Caco-2 (cell line): ENCODE measurements at regions not wholly inside any gene's neighbourhood (a gene's known extent, or its start where the extent isn't known, plus 50 kb on each side); places are given as distances from the start of the nearest gene placed in this dataset.
A peak's percentile ranks its signal among the peaks of the same experiment; 100 is the strongest.

ENCODE experiments used
- BruUV-seq: library from RNA; stranded (reverse); fragments of 400-500 nt; replicated peaks from 2 replicates; lab custom pipeline; 2021; lab: Mats Ljungman, UMichigan
- CTCF ChIA-PET: fragments of 300-600 bp; sonication (Branson Sonifier 250); formaldehyde crosslinking; loops from one replicate; lab custom pipeline; 2022; ENCODE audit warnings: antibody characterized with exemption; lab: Charles Lee
- POLR2A ChIA-PET: fragments of 300-600 bp; sonication (Branson Sonifier 250); formaldehyde crosslinking; loops from one replicate; lab custom pipeline; 2022; ENCODE audit warnings: antibody characterized with exemption; lab: Charles Lee
- DNase-seq, 2 experiments: peaks; one replicate each; pipeline versions ENCODE4 v3.0.0 to v3.0.0-alpha.2; 2020 to 2022
- H3K27me3 ChIP-seq: replicated peaks from 2 replicates; pipeline ENCODE4 v1.6.0; 2011; ENCODE audit warnings: low read length; ENCODE audit not compliant: control insufficient read depth, insufficient read depth
- H3K36me3 ChIP-seq: 2 replicates; pipeline ENCODE4 v1.5.1; 2011; ENCODE audit warnings: low read length; ENCODE audit not compliant: control insufficient read depth, insufficient read depth
- H3K4me1 ChIP-seq: fragments of 250-450 bp; sonication (Bioruptor Pico); 2 replicates; pipeline ENCODE4 v1.5.1; 2020; ENCODE audit warnings: mild to moderate bottlenecking
- H3K4me3 ChIP-seq: 2 replicates; pipeline ENCODE4 v1.5.1; 2011; ENCODE audit warnings: low read depth, mild to moderate bottlenecking, control low read depth, low read length
- H3K9me3 ChIP-seq: fragments of 250-450 bp; sonication (Bioruptor Pico); 2 replicates; pipeline ENCODE4 v1.5.1; 2020; ENCODE audit warnings: mild to moderate bottlenecking, moderate library complexity
- H3K27ac Mint-ChIP-seq: one replicate; pipeline ENCODE4 v1.8.0; 2022; ENCODE audit warnings: mixed read lengths; ENCODE audit not compliant: unreplicated experiment
- H3K27me3 Mint-ChIP-seq: one replicate; pipeline ENCODE4 v1.8.0; 2022; ENCODE audit warnings: mixed read lengths; ENCODE audit not compliant: insufficient read depth, unreplicated experiment
- H3K36me3 Mint-ChIP-seq: one replicate; pipeline ENCODE4 v1.8.0; 2022; ENCODE audit warnings: mild to moderate bottlenecking, mixed read lengths; ENCODE audit not compliant: insufficient read depth, unreplicated experiment
- H3K4me1 Mint-ChIP-seq: one replicate; pipeline ENCODE4 v1.8.0; 2022; ENCODE audit warnings: low read depth, mixed read lengths; ENCODE audit not compliant: unreplicated experiment
- H3K4me3 Mint-ChIP-seq: one replicate; pipeline ENCODE4 v1.8.0; 2022; ENCODE audit warnings: mild to moderate bottlenecking, moderate library complexity, mixed read lengths; ENCODE audit not compliant: unreplicated experiment
- H3K9me3 Mint-ChIP-seq: one replicate; pipeline ENCODE4 v1.8.0; 2022; ENCODE audit warnings: mixed read lengths; ENCODE audit not compliant: unreplicated experiment
- intact Hi-C: fragments of 100-400 bp; cut with micrococcal nuclease; formaldehyde crosslinking; loops from one replicate; pipeline ENCODE4 v1.10.0; 2022; ENCODE audit not compliant: unreplicated experiment
- TF ChIP-seq, protein P1 (sequence below), 2 experiments: fragments of 200-600 bp in 1 of 2; IDR thresholded peaks; 1 replicate in 1 of 2; 2 replicates in 1 of 2; pipeline versions ENCODE4 v1.5.1 to v1.8.0; 2011 to 2022; ENCODE audit warnings: antibody characterized with exemption in 1 of 2, control low read depth in 1 of 2, inconsistent platforms in 1 of 2, low read depth in 1 of 2, low read length in 1 of 2, mild to moderate bottlenecking in 1 of 2, moderate library complexity in 1 of 2; ENCODE audit not compliant: insufficient read depth in 1 of 2, severe bottlenecking in 1 of 2, unreplicated experiment in 1 of 2

- Mint-ChIP-seq H3K4me1 (peaks cover 6% of the 10 kb centered on the region), H3K4me3 (no peak overlapping the region), H3K27me3 (no peaks in the 10 kb centered on the region), H3K27ac (no peak overlapping the region), H3K9me3 (no peaks in the 10 kb centered on the region), H3K36me3 (peaks cover 28% of the 10 kb centered on the region)
- CTCF ChIA-PET = interaction anchor here (0.6 kb wide), 1 partner anchor 110 kb away, joined by 3 read pairs; no protein-coding TSS in a partner anchor
- Histone ChIP-seq H3K9me3 (no peaks in the 10 kb centered on the region), H3K4me3 (no peak overlapping the region), H3K36me3 (no peaks in the 10 kb centered on the region), H3K4me1 (peaks cover 5% of the 10 kb centered on the region; the same call in 1 of the 2 replicates), H3K27me3 (no peaks in the 10 kb centered on the region)
- no TSS peak for BruUV-seq
- POLR2A ChIA-PET = no interaction called here
- DNase-seq = no peak
- TF ChIP-seq, protein P1, sequence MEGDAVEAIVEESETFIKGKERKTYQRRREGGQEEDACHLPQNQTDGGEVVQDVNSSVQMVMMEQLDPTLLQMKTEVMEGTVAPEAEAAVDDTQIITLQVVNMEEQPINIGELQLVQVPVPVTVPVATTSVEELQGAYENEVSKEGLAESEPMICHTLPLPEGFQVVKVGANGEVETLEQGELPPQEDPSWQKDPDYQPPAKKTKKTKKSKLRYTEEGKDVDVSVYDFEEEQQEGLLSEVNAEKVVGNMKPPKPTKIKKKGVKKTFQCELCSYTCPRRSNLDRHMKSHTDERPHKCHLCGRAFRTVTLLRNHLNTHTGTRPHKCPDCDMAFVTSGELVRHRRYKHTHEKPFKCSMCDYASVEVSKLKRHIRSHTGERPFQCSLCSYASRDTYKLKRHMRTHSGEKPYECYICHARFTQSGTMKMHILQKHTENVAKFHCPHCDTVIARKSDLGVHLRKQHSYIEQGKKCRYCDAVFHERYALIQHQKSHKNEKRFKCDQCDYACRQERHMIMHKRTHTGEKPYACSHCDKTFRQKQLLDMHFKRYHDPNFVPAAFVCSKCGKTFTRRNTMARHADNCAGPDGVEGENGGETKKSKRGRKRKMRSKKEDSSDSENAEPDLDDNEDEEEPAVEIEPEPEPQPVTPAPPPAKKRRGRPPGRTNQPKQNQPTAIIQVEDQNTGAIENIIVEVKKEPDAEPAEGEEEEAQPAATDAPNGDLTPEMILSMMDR (IDR thresholded peaks at IDR 0.05; ENCODE audit: insufficient read depth in 1 of 2, low read depth in 1 of 2, low read length in 1 of 2, severe bottlenecking in 1 of 2, unreplicated experiment in 1 of 2) = no peak
- intact Hi-C loops = loop anchor here (5.0 kb wide), 1 partner anchor 33 kb away; no protein-coding TSS in a partner anchor
These were observed 298.6 kb downstream of the SEC14L1 start for GRCh38 chr17:77439189-77440018.

GRCh38 chr17:77440560-77440981 lies 299.8 kb downstream of the SEC14L1 start:
- BruUV-seq = no TSS peak
- Mint-ChIP-seq H3K27ac (no peak overlapping the region), H3K36me3 (peaks cover 24% of the 10 kb centered on the region), H3K9me3 (no peaks in the 10 kb centered on the region), H3K4me1 (peaks cover 13% of the 10 kb centered on the region), H3K4me3 (no peak overlapping the region), H3K27me3 (no peaks in the 10 kb centered on the region)
- ChIA-PET POLR2A (no interaction called here), CTCF (interaction anchor here (0.9 to 1.9 kb wide), 4 partner anchors 9 to 56 kb away, joined by 3 to 9 read pairs (median 5); no protein-coding TSS in a partner anchor)
- DNase-seq = no peak
- Histone ChIP-seq H3K4me3 (no peak overlapping the region), H3K27me3 (no peaks in the 10 kb centered on the region), H3K9me3 (no peaks in the 10 kb centered on the region), H3K4me1 (peaks cover 10% of the 10 kb centered on the region; the same call in 1 of the 2 replicates), H3K36me3 (no peaks in the 10 kb centered on the region; the same call in 1 of the 2 replicates)
- TF ChIP-seq, protein P1 (IDR thresholded peaks at IDR 0.05; ENCODE audit: insufficient read depth in 1 of 2, low read depth in 1 of 2, low read length in 1 of 2, severe bottlenecking in 1 of 2, unreplicated experiment in 1 of 2) = no peak
- intact Hi-C loops = no loop called here

GRCh38 chr17:77441130-77441920 lies 300.6 kb downstream of the SEC14L1 start:
- CTCF ChIA-PET = interaction anchor here (0.9 to 1.9 kb wide), 4 partner anchors 9 to 55 kb away, joined by 3 to 9 read pairs (median 5); no protein-coding TSS in a partner anchor
- intact Hi-C loops = no loop called here
- Mint-ChIP-seq H3K4me1 (peaks cover 13% of the 10 kb centered on the region), H3K9me3 (no peaks in the 10 kb centered on the region), H3K4me3 (no peak overlapping the region), H3K27me3 (no peaks in the 10 kb centered on the region), H3K36me3 (peaks cover 28% of the 10 kb centered on the region), H3K27ac (peak overlapping the region; percentile 34)
- no TSS peak for BruUV-seq
- Histone ChIP-seq H3K27me3 (no peaks in the 10 kb centered on the region), H3K4me3 (no peak overlapping the region), H3K4me1 (peaks cover 9% of the 10 kb centered on the region; the same call in 1 of the 2 replicates), H3K36me3 (no peaks in the 10 kb centered on the region; the same call in 1 of the 2 replicates), H3K9me3 (no peaks in the 10 kb centered on the region)
- TF ChIP-seq, protein P1 (IDR thresholded peaks at IDR 0.05; ENCODE audit: insufficient read depth in 1 of 2, low read depth in 1 of 2, low read length in 1 of 2, severe bottlenecking in 1 of 2, unreplicated experiment in 1 of 2) = no peak
- DNase-seq = no peak
- POLR2A ChIA-PET = no interaction called here
